ENCODE measurements at regions not wholly inside any gene's neighbourhood (a gene's known extent, or its start where the extent isn't known, plus 50 kb on each side); places are given as distances from the start of the nearest gene placed in this dataset.

- DNase-seq (ENCODE audit: low read depth in 1 of 2, low spot score in 1 of 2): no peak
- in situ Hi-C loops (cut with HindIII; ENCODE audit: low pct_unique_long_range_greater_than_20kb, low sequenced_read_pairs): no loop called here
These were observed 563.1 kb downstream of the INHBA start for GRCh38 chr7:41139789-41140188.

GRCh38 chr7:41136551-41136950, 566.3 kb downstream of the INHBA start:
- TF ChIP-seq JUND (IDR thresholded peaks at IDR 0.05; ENCODE audit: low read depth): no peak
- DNase-seq (ENCODE audit: low read depth in 1 of 2, low spot score in 1 of 2): no peak
- in situ Hi-C loops (cut with HindIII; ENCODE audit: low pct_unique_long_range_greater_than_20kb, low sequenced_read_pairs): no loop called here

More at GRCh38 chr7:41139789-41140188, 563.1 kb downstream of the INHBA start:
- no peak for TF ChIP-seq JUND (IDR thresholded peaks at IDR 0.05; ENCODE audit: low read depth)

GRCh38 chr7:41135511-41135910, 567.4 kb downstream of the INHBA start:
- DNase-seq (ENCODE audit: low read depth in 1 of 2, low spot score in 1 of 2): no peak
- in situ Hi-C loops (cut with HindIII; ENCODE audit: low pct_unique_long_range_greater_than_20kb, low sequenced_read_pairs): no loop called here
- no peak for TF ChIP-seq JUND (IDR thresholded peaks at IDR 0.05; ENCODE audit: low read depth)

GRCh38 chr7:41134300-41135255, 568.3 kb downstream of the INHBA start:
- no peak for TF ChIP-seq JUND (IDR thresholded peaks at IDR 0.05; ENCODE audit: low read depth)
- DNase-seq (ENCODE audit: low read depth in 1 of 2, low spot score in 1 of 2): no peak
- in situ Hi-C loops (cut with HindIII; ENCODE audit: low pct_unique_long_range_greater_than_20kb, low sequenced_read_pairs): no loop called here

GRCh38 chr7:41133690-41134299, 569.1 kb downstream of the INHBA start:
- in situ Hi-C loops (cut with HindIII; ENCODE audit: low pct_unique_long_range_greater_than_20kb, low sequenced_read_pairs): no loop called here
- DNase-seq (ENCODE audit: low read depth in 1 of 2, low spot score in 1 of 2): no peak
- TF ChIP-seq JUND (IDR thresholded peaks at IDR 0.05; ENCODE audit: low read depth): no peak

GRCh38 chr7:41131956-41132355, 570.9 kb downstream of the INHBA start:
- in situ Hi-C loops (cut with HindIII; ENCODE audit: low pct_unique_long_range_greater_than_20kb, low sequenced_read_pairs): no loop called here
- no peak for TF ChIP-seq JUND (IDR thresholded peaks at IDR 0.05; ENCODE audit: low read depth)
- no peak for DNase-seq (ENCODE audit: low read depth in 1 of 2, low spot score in 1 of 2)

GRCh38 chr7:41130561-41131236, 572.2 kb downstream of the INHBA start:
- TF ChIP-seq JUND (IDR thresholded peaks at IDR 0.05; ENCODE audit: low read depth): no peak
- DNase-seq (ENCODE audit: low read depth in 1 of 2, low spot score in 1 of 2): no peak
- in situ Hi-C loops (cut with HindIII; ENCODE audit: low pct_unique_long_range_greater_than_20kb, low sequenced_read_pairs): no loop called here

- no peak for DNase-seq (ENCODE audit: low read depth in 1 of 2, low spot score in 1 of 2)
- in situ Hi-C loops (cut with HindIII; ENCODE audit: low pct_unique_long_range_greater_than_20kb, low sequenced_read_pairs): no loop called here
- TF ChIP-seq JUND (IDR thresholded peaks at IDR 0.05; ENCODE audit: low read depth): no peak
These were observed 572.8 kb downstream of the INHBA start for GRCh38 chr7:41130086-41130485.

- no peak for TF ChIP-seq JUND (IDR thresholded peaks at IDR 0.05; ENCODE audit: low read depth)
- in situ Hi-C loops (cut with HindIII; ENCODE audit: low pct_unique_long_range_greater_than_20kb, low sequenced_read_pairs): no loop called here
- DNase-seq (ENCODE audit: low read depth in 1 of 2, low spot score in 1 of 2): peak in 1 of 2 experiments; percentile 13
These were observed 577.5 kb downstream of the INHBA start for GRCh38 chr7:41125343-41125742.

GRCh38 chr7:41122256-41122987, 580.5 kb downstream of the INHBA start:
- peak in 1 of 2 experiments; percentile 23 for DNase-seq (ENCODE audit: low read depth in 1 of 2, low spot score in 1 of 2)
- TF ChIP-seq JUND (IDR thresholded peaks at IDR 0.05; ENCODE audit: low read depth): no peak
- in situ Hi-C loops (cut with HindIII; ENCODE audit: low pct_unique_long_range_greater_than_20kb, low sequenced_read_pairs): no loop called here

GRCh38 chr7:41121228-41121627, 581.7 kb downstream of the INHBA start:
- TF ChIP-seq JUND (IDR thresholded peaks at IDR 0.05; ENCODE audit: low read depth): no peak
- peak in 1 of 2 experiments; percentile 39 for DNase-seq (ENCODE audit: low read depth in 1 of 2, low spot score in 1 of 2)
- in situ Hi-C loops (cut with HindIII; ENCODE audit: low pct_unique_long_range_greater_than_20kb, low sequenced_read_pairs): no loop called here

GRCh38 chr7:41118486-41118885, 584.4 kb downstream of the INHBA start:
- peak in 1 of 2 experiments; percentile 29 for DNase-seq (ENCODE audit: low read depth in 1 of 2, low spot score in 1 of 2)
- in situ Hi-C loops (cut with HindIII; ENCODE audit: low pct_unique_long_range_greater_than_20kb, low sequenced_read_pairs): no loop called here
- no peak for TF ChIP-seq JUND (IDR thresholded peaks at IDR 0.05; ENCODE audit: low read depth)
